ENCODE measurements at regions not wholly inside any gene's neighbourhood (a gene's known extent, or its start where the extent isn't known, plus 50 kb on each side); places are given as distances from the start of the nearest gene placed in this dataset.

- no peaks in the 10 kb centered on the region for H3K9me3 Mint-ChIP-seq
- DNase-seq (no peak), ATAC-seq (ENCODE audit: low read depth) (no peak)
- H3K4me1 Mint-ChIP-seq = no peaks in the 10 kb centered on the region
- CTCF ChIA-PET = no interaction called here
- peaks cover 2% of the 10 kb centered on the region for H3K27me3 Mint-ChIP-seq
- POLR2A ChIA-PET = no interaction called here
- TF ChIP-seq CTCF (IDR thresholded peaks at IDR 0.05) = no peak
- H3K36me3 Mint-ChIP-seq (ENCODE audit: low read depth) = no peaks in the 10 kb centered on the region
- H3K4me3 Mint-ChIP-seq = no peak overlapping the region
- no peak overlapping the region for H3K27ac Mint-ChIP-seq
- intact Hi-C loops (cut with micrococcal nuclease) = no loop called here
Measured at GRCh38 chr1:40914927-40915569, 52.9 kb upstream of the CITED4 start.

- Mint-ChIP-seq H3K36me3 (ENCODE audit: low read depth) (no peaks in the 10 kb centered on the region), H3K4me3 (no peak overlapping the region), H3K4me1 (no peaks in the 10 kb centered on the region), H3K27me3 (peaks cover 2% of the 10 kb centered on the region), H3K9me3 (no peaks in the 10 kb centered on the region), H3K27ac (no peak overlapping the region)
- CTCF ChIA-PET = no interaction called here
- no peak for TF ChIP-seq CTCF (IDR thresholded peaks at IDR 0.05)
- intact Hi-C loops (cut with micrococcal nuclease) = no loop called here
- DNase-seq = no peak
- POLR2A ChIA-PET = no interaction called here
- ATAC-seq (ENCODE audit: low read depth) = no peak
Measured at GRCh38 chr1:40915581-40915980, 53.4 kb upstream of the CITED4 start.

DNA sequence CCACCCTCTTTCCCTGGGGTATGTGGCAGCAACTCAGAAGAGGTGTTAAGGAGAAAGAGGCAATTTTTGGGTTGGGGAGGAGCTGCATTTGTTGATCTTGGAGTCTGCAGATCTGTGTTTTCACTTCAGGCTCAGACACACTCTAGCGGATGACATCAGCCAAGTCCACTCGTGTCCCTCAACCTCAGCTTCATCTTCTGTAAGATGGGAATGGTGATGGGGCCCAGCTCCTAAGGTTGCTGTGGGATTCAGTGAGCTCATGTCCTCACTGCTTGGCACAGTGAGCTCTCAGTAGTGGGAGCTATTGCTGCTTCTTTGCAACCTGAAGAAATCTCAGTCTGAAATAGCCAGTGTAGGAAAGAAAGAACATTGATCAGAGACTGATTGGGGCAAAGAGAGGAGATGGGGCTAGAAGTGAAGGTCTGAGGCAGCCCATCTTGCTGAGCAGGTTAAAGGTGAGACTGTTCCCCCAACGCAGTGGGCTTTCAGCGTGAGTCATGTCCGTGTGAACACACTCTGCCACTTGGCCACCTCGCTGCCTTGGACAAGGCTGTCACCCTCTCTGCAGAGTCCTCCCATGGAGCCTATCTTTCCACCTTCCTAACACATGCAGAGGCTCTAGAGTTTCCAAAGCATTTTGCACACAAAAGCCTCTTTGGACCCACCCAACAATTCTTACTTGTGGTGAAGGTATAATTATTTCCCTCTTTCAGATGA lies 56.0 kb upstream of the CITED4 start:
- TF ChIP-seq CTCF (IDR thresholded peaks at IDR 0.05) = no peak
- Mint-ChIP-seq H3K4me1 (no peaks in the 10 kb centered on the region), H3K27me3 (peaks cover 2% of the 10 kb centered on the region), H3K4me3 (no peak overlapping the region), H3K9me3 (no peaks in the 10 kb centered on the region), H3K36me3 (ENCODE audit: low read depth) (no peaks in the 10 kb centered on the region), H3K27ac (no peak overlapping the region)
- DNase-seq (no peak), ATAC-seq (ENCODE audit: low read depth) (no peak)
- POLR2A ChIA-PET = no interaction called here
- CTCF ChIA-PET = no interaction called here
- intact Hi-C loops (cut with micrococcal nuclease) = no loop called here

DNA sequence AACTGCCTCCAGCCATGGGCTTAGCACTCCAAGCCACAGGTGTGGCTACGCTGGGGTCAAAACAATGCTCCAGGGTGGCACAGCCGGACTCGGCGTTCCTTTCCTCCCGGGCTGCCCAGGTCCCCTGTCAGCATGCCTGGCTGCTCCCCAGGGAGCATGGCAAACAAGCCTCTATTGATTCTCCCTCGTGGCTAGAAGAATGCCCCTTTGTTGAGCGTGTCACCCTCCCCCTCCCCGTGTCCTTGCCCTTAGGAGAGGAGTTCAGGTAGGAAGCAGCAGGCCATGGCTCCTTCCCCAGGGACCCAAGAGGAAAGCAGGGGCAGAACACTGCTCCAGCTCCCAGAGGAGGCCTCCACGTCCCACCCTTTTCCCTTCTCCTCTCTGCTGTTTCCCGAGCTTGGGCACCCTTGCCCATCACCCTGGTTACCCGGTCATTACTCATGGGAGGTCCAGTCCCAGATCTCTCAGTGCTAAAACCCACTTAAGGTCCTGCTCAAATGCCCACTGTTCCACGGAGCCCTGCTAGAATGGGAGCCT lies 57.4 kb upstream of the CITED4 start:
- DNase-seq (no peak), ATAC-seq (ENCODE audit: low read depth) (no peak)
- POLR2A ChIA-PET = no interaction called here
- Mint-ChIP-seq H3K4me3 (no peak overlapping the region), H3K27me3 (peaks cover 2% of the 10 kb centered on the region), H3K4me1 (no peaks in the 10 kb centered on the region), H3K36me3 (ENCODE audit: low read depth) (no peaks in the 10 kb centered on the region), H3K27ac (no peak overlapping the region), H3K9me3 (no peaks in the 10 kb centered on the region)
- intact Hi-C loops (cut with micrococcal nuclease) = no loop called here
- CTCF ChIA-PET = no interaction called here
- no peak for TF ChIP-seq CTCF (IDR thresholded peaks at IDR 0.05)

DNA sequence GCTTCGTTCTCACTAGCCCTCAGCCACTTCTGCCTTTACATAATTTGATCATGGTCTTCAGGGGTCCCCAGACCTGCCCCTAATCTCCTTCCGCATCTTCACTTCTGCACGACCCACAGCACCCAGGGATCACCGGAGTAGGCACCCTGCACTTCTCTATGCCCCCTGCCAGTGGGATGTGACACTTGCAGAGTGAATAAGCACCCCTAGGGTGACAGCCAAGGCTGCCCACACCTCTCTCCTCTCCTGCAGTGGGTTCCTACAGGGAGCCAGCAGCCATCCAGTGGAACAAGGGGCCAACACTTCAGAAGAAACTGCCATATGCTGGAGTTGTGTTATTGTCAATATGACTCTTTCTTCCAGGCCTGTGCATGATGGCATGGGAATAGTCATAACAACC lies 58.0 kb upstream of the CTPS1 start:
- TF ChIP-seq CTCF (IDR thresholded peaks at IDR 0.05) = no peak
- no peaks in the 10 kb centered on the region for H3K36me3 Mint-ChIP-seq (ENCODE audit: low read depth)
- no peaks in the 10 kb centered on the region for H3K4me1 Mint-ChIP-seq
- no peak overlapping the region for H3K27ac Mint-ChIP-seq
- peaks cover 2% of the 10 kb centered on the region for H3K27me3 Mint-ChIP-seq
- DNase-seq (no peak), ATAC-seq (ENCODE audit: low read depth) (no peak)
- H3K4me3 Mint-ChIP-seq = no peak overlapping the region
- H3K9me3 Mint-ChIP-seq = no peaks in the 10 kb centered on the region
- CTCF ChIA-PET = no interaction called here
- intact Hi-C loops (cut with micrococcal nuclease) = no loop called here
- POLR2A ChIA-PET = no interaction called here

Measured in activated B cell treated with CpG ODN at 0.5 μM for 24 hours (primary cell).